ENCODE measurements at regions not wholly inside any gene's neighbourhood (a gene's known extent, or its start where the extent isn't known, plus 50 kb on each side); places are given as distances from the start of the nearest gene placed in this dataset.

GRCh38 chr7:7104314-7104698, 78.0 kb upstream of the C1GALT1 start:
- no peak overlapping the region for H3K4me3 ChIP-seq (ENCODE audit: low read depth, poor library complexity, severe bottlenecking)
- TF ChIP-seq POLR2A (IDR thresholded peaks at IDR 0.05), result no peak
- no peak for TF ChIP-seq CTCF (IDR thresholded peaks at IDR 0.05)
- WGBS, 2 donors, result 77 to 80% methylated on average over 7 of the region's 7 CpGs
- intact Hi-C loops (cut with DNase I; ENCODE audit: low total_unique reads), result loop anchor here (5.0 to 10.0 kb wide), 2 partner anchors 310 to 438 kb away; no protein-coding TSS in a partner anchor
- DNase-seq (ENCODE audit: low spot score in 2 of 2), result no peak

GRCh38 chr7:7104971-7105370, 77.4 kb upstream of the C1GALT1 start:
- no peak overlapping the region for H3K4me3 ChIP-seq (ENCODE audit: low read depth, poor library complexity, severe bottlenecking)
- no peak for TF ChIP-seq POLR2A (IDR thresholded peaks at IDR 0.05)
- TF ChIP-seq CTCF (IDR thresholded peaks at IDR 0.05), result no peak
- DNase-seq (ENCODE audit: low spot score in 2 of 2), result no peak
- intact Hi-C loops (cut with DNase I; ENCODE audit: low total_unique reads), result loop anchor here (5.0 to 10.0 kb wide), 2 partner anchors 310 to 437 kb away; no protein-coding TSS in a partner anchor
- WGBS, 2 donors, result 91 to 92% methylated on average over 5 of the region's 5 CpGs

DNA sequence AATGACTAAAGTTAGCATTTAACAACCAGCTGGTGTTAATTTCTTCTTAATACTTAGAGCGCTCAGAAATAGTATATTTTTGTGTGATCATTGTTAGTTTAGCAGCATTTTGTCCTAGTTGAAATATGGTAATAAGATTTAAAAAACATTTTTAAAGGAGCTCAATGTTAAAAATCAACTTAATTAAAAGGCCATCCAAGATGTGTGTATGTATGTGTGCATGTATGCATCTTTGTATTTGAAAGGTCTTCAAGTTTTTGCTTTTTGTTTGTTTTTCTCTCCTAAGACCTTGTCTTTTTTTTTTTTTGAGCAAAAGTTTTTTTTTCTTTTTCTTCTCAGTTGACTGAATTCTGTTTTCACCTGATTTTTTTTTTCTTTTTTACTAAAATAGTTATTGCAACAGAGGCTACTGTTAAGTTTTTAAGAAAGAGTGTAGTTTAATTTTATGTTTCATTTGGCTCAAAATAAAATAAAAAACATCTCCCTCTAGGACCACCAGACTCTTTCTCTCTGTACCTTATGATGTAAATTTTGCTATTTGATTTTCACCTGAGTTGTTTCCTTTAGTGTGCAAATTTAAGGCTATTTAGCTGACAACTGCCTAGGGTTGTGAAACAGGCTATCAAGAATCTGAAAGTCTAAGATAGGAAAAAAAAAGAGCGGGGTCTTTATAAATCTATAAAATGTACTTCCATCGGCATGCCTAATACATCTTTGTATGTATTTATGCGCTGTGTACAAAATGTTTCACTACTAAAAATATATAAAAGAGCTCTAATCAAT, 76.4 kb upstream of the C1GALT1 start:
- intact Hi-C loops (cut with DNase I; ENCODE audit: low total_unique reads), result loop anchor here (10.0 kb wide), 1 partner anchor 309 kb away; no protein-coding TSS in a partner anchor
- WGBS, 2 donors, result 78 to 83% methylated on average over 4 of the region's 4 CpGs
- no peak for DNase-seq (ENCODE audit: low spot score in 2 of 2)
- no peak overlapping the region for H3K4me3 ChIP-seq (ENCODE audit: low read depth, poor library complexity, severe bottlenecking)
- no peak for TF ChIP-seq POLR2A (IDR thresholded peaks at IDR 0.05)
- TF ChIP-seq CTCF (IDR thresholded peaks at IDR 0.05), result no peak

- WGBS, 2 donors, result 47 to 92% methylated on average over 1 of the region's 1 CpG
Measured at GRCh38 chr7:7108931-7109330, 73.4 kb upstream of the C1GALT1 start.

GRCh38 chr7:7109934-7110333, 72.4 kb upstream of the C1GALT1 start:
- H3K4me3 ChIP-seq (ENCODE audit: low read depth, poor library complexity, severe bottlenecking), result no peak overlapping the region
- TF ChIP-seq CTCF (IDR thresholded peaks at IDR 0.05), result no peak
- no peak for TF ChIP-seq POLR2A (IDR thresholded peaks at IDR 0.05)
- intact Hi-C loops (cut with DNase I; ENCODE audit: low total_unique reads), result loop anchor here (10.0 kb wide), 1 partner anchor 305 kb away; no protein-coding TSS in a partner anchor
- no peak for DNase-seq (ENCODE audit: low spot score in 2 of 2)

More at GRCh38 chr7:7108931-7109330, 73.4 kb upstream of the C1GALT1 start:
- TF ChIP-seq CTCF (IDR thresholded peaks at IDR 0.05) (no peak), POLR2A (IDR thresholded peaks at IDR 0.05) (no peak)
- DNase-seq (ENCODE audit: low spot score in 2 of 2), result no peak
- intact Hi-C loops (cut with DNase I; ENCODE audit: low total_unique reads), result loop anchor here (10.0 kb wide), 1 partner anchor 306 kb away; no protein-coding TSS in a partner anchor
- H3K4me3 ChIP-seq (ENCODE audit: low read depth, poor library complexity, severe bottlenecking), result no peak overlapping the region
